A204.1 (cell line): ENCODE measurements at regions not wholly inside any gene's neighbourhood (a gene's known extent, or its start where the extent isn't known, plus 50 kb on each side); places are given as distances from the start of the nearest gene placed in this dataset.
"Not testable (repeated sequence)": the region's sequence is repeated elsewhere in the genome, so short reads cannot be mapped to it uniquely, and the experiment has no call there.

Experiments
- FAIRE-seq: peaks from 2 replicates; lab custom pipeline; 2012; peaks lifted over from hg19 to GRCh38; lab: Jason Lieb, UNC

- FAIRE-seq: not testable (repeated sequence)
Measured at GRCh38 chr1:189225794-189226145, 1251.9 kb downstream of the BRINP3 start.

GRCh38 chr1:189226779-189227178 is 1250.9 kb downstream of the BRINP3 start:
- no peak for FAIRE-seq

- no peak for FAIRE-seq
Measured at GRCh38 chr1:189237008-189237407, 1240.7 kb downstream of the BRINP3 start.

- FAIRE-seq: no peak
Measured at GRCh38 chr1:189253601-189254350, 1223.9 kb downstream of the BRINP3 start.

- not testable (repeated sequence) for FAIRE-seq
Measured at GRCh38 chr1:189261128-189261527, 1216.5 kb downstream of the BRINP3 start.

- no peak for FAIRE-seq
Measured at GRCh38 chr1:189269011-189269410, 1208.7 kb downstream of the BRINP3 start.

GRCh38 chr1:189274267-189274666 is 1203.4 kb downstream of the BRINP3 start:
- no peak for FAIRE-seq

- FAIRE-seq: no peak
Measured at GRCh38 chr1:189275796-189276195, 1201.9 kb downstream of the BRINP3 start.

GRCh38 chr1:189289346-189289745 is 1188.3 kb downstream of the BRINP3 start:
- FAIRE-seq: no peak

GRCh38 chr1:189301235-189301634 is 1176.4 kb downstream of the BRINP3 start:
- no peak for FAIRE-seq

- FAIRE-seq: no peak
Measured at GRCh38 chr1:189305279-189305678, 1172.4 kb downstream of the BRINP3 start.

- FAIRE-seq: no peak
Measured at GRCh38 chr1:189311915-189312314, 1165.7 kb downstream of the BRINP3 start.

- FAIRE-seq: no peak
Measured at GRCh38 chr1:189312499-189312898, 1165.2 kb downstream of the BRINP3 start.

- no peak for FAIRE-seq
Measured at GRCh38 chr1:189313488-189313887, 1164.2 kb downstream of the BRINP3 start.

GRCh38 chr1:189315035-189315901 is 1162.4 kb downstream of the BRINP3 start:
- FAIRE-seq: no peak

GRCh38 chr1:189323091-189323490 is 1154.6 kb downstream of the BRINP3 start:
- FAIRE-seq: no peak

- not testable (repeated sequence) for FAIRE-seq
Measured at GRCh38 chr1:189331071-189331470, 1146.6 kb downstream of the BRINP3 start.

GRCh38 chr1:189336115-189337100 is 1141.3 kb downstream of the BRINP3 start:
- FAIRE-seq: no peak

- no peak for FAIRE-seq
Measured at GRCh38 chr1:189349607-189350006, 1128.1 kb downstream of the BRINP3 start.

GRCh38 chr1:189350983-189351616 is 1126.6 kb downstream of the BRINP3 start:
- no peak for FAIRE-seq

GRCh38 chr1:189351960-189352359 is 1125.7 kb downstream of the BRINP3 start:
- no peak for FAIRE-seq

- no peak for FAIRE-seq
Measured at GRCh38 chr1:189356206-189356605, 1121.5 kb downstream of the BRINP3 start.
